ENCODE measurements at regions not wholly inside any gene's neighbourhood (a gene's known extent, or its start where the extent isn't known, plus 50 kb on each side); places are given as distances from the start of the nearest gene placed in this dataset.

DNA sequence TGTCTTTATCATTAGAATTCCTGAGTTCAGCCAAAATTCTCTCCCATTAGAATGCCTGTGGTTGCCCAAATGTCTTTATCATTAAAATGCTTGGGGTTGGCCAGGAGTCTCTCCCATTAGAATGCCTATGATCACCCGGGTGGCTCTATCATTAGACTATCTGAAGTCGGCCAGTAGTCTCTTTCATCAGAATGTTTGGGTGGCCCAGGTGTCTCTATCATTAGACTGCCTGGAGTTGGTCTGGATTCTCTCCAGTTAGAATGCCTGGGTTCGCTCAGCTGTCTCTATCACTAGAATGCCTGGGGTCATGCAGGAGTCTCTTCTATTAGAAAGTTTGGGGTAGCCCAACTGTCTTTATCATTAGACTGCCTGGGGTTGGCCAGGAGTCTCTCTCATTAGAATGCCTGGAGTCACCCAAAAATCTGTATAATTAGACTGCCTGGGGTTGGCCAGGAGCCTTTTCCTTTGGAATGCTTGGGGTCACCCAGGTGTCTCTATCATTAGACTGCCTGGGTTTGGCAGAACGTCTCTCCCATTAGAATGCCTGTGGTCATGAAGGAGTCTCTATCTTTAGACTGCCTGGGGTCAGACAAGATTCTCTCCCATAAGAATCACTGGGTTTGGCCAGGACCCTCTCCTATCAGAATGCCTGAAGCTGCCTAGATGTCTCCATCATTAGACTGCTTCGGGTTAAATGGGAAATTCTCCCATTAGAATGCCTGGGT is 1478.3 kb downstream of the UQCRFS1 start:
- H3K4me3 Mint-ChIP-seq, result no peak overlapping the region
- Histone ChIP-seq H4K20me1 (ENCODE audit: control insufficient read depth, insufficient read depth, insufficient read length) (no peaks in the 10 kb centered on the region), H3K4ac (ENCODE audit: low read depth, low read length) (no peak overlapping the region), H2BK12ac (ENCODE audit: insufficient read length, low read depth, low read length) (no peak overlapping the region), H4K5ac (ENCODE audit: insufficient read length, low read depth, low read length) (no peak overlapping the region), H3K27me3 (ENCODE audit: insufficient read depth, low read length) (no peaks in the 10 kb centered on the region), H3K23ac (ENCODE audit: insufficient read length, low read depth, low read length) (no peak overlapping the region), H3T11ph (ENCODE audit: low read length) (no peak overlapping the region), H3K9me3 (ENCODE audit: control insufficient read depth, low read depth, low read length) (peaks cover 42% of the 10 kb centered on the region), H2BK120ac (ENCODE audit: low read depth, low read length, poor library complexity, severe bottlenecking) (no peak overlapping the region), H3K79me2 (ENCODE audit: insufficient read depth, low read length) (no peaks in the 10 kb centered on the region), H2AFZ (ENCODE audit: low read length) (no peak overlapping the region), H3K56ac (ENCODE audit: insufficient read length, low read depth, low read length) (no peak overlapping the region), H3K14ac (ENCODE audit: insufficient read depth, low read length) (no peak overlapping the region), H2BK15ac (ENCODE audit: low read depth, low read length) (no peak overlapping the region), H3K18ac (ENCODE audit: insufficient read length, low read depth, low read length) (no peak overlapping the region), H2BK5ac (ENCODE audit: insufficient read length, low read length) (no peak overlapping the region), H2AK5ac (ENCODE audit: insufficient read length, low read length) (no peak overlapping the region), H3K4me2 (ENCODE audit: insufficient read depth, insufficient read length, low read length) (no peak overlapping the region), H3K23me2 (ENCODE audit: insufficient read length, low read depth, low read length, poor library complexity, severe bottlenecking) (no peaks in the 10 kb centered on the region), H2BK20ac (ENCODE audit: low read depth, low read length, poor library complexity, severe bottlenecking) (no peak overlapping the region), H4K91ac (ENCODE audit: insufficient read length, low read depth, low read length) (no peak overlapping the region), H4K8ac (replicated peaks; ENCODE audit: insufficient read length, low read depth, low read length) (no peak overlapping the region), H3K27ac (ENCODE audit: insufficient read length, low read depth, low read length) (no peak overlapping the region), H3K9ac (ENCODE audit: extremely low read depth, insufficient read length, low read length) (no peak overlapping the region), H3K79me1 (ENCODE audit: insufficient read depth, low read depth, low read length, poor library complexity, severe bottlenecking) (no peaks in the 10 kb centered on the region), H3K4me1 (ENCODE audit: insufficient read depth, low read length) (no peaks in the 10 kb centered on the region)
- peaks cover 5 to 94% of the 10 kb centered on the region in 2 experiments for H3K9me3 Mint-ChIP-seq
- TF ChIP-seq, protein P1, sequence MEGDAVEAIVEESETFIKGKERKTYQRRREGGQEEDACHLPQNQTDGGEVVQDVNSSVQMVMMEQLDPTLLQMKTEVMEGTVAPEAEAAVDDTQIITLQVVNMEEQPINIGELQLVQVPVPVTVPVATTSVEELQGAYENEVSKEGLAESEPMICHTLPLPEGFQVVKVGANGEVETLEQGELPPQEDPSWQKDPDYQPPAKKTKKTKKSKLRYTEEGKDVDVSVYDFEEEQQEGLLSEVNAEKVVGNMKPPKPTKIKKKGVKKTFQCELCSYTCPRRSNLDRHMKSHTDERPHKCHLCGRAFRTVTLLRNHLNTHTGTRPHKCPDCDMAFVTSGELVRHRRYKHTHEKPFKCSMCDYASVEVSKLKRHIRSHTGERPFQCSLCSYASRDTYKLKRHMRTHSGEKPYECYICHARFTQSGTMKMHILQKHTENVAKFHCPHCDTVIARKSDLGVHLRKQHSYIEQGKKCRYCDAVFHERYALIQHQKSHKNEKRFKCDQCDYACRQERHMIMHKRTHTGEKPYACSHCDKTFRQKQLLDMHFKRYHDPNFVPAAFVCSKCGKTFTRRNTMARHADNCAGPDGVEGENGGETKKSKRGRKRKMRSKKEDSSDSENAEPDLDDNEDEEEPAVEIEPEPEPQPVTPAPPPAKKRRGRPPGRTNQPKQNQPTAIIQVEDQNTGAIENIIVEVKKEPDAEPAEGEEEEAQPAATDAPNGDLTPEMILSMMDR (conservative IDR thresholded peaks at IDR 0.05), result no peak
- peaks cover 4% of the 10 kb centered on the region; the same call in 1 of the 2 replicates for H3K27me3 Mint-ChIP-seq (ENCODE audit: low read depth)
- H3K27ac Mint-ChIP-seq, result no peak overlapping the region
- peaks cover 54 to 89% (median 76%) of the 10 kb centered on the region in 3 experiments for H3K36me3 Mint-ChIP-seq (ENCODE audit: insufficient read depth in 1 of 3, low read depth in 3 of 3)
- H3K4me1 Mint-ChIP-seq, result no peaks in the 10 kb centered on the region
- no CpG with 5 or more reads among the region's 5 CpGs for WGBS (ENCODE audit: extremely low coverage, insufficient read length, low lambda C conversion rate)
- no peak for DNase-seq
